ENCODE measurements at regions not wholly inside any gene's neighbourhood (a gene's known extent, or its start where the extent isn't known, plus 50 kb on each side); places are given as distances from the start of the nearest gene placed in this dataset.
A peak's percentile ranks its signal among the peaks of the same experiment; 100 is the strongest.

GRCh38 chr14:26888592-26888991, 290.8 kb upstream of the NOVA1 start:
- no peak for TF ChIP-seq POLR2A (IDR thresholded peaks at IDR 0.05; ENCODE audit: low read length)
- TF ChIP-seq GATA1 (IDR thresholded peaks at IDR 0.05; ENCODE audit: low read depth, low read length), result no peak

DNA sequence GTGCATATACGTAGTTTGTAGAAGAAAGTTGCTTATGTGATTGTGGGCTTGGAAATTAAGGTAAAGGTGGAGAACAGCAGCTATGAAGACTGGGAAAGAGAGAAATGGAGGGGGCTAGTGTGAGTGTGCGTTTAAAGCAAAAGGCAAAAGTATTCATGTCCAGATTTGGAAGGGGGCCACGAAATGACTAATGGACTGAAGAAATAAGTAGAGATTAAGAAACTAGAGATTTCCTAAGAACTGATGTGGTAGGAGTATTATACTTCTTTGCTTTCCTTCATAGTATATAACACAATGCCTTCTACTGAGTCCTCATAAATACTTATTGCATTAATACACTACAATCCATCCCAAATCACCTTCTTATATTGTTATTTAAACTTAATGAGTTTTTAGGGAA, 298.6 kb upstream of the NOVA1 start:
- no peak for DNase-seq

More at GRCh38 chr14:26888592-26888991, 290.8 kb upstream of the NOVA1 start:
- DNase-seq, result no peak

GRCh38 chr14:26897196-26897595, 299.4 kb upstream of the NOVA1 start:
- TF ChIP-seq GATA1 (IDR thresholded peaks at IDR 0.05; ENCODE audit: low read depth, low read length) (no peak), POLR2A (IDR thresholded peaks at IDR 0.05; ENCODE audit: low read length) (no peak)

More for the DNA sequence above, 298.6 kb upstream of the NOVA1 start:
- TF ChIP-seq GATA1 (IDR thresholded peaks at IDR 0.05; ENCODE audit: low read depth, low read length), result no peak
- no peak for TF ChIP-seq POLR2A (IDR thresholded peaks at IDR 0.05; ENCODE audit: low read length)

GRCh38 chr14:26905229-26905628, 307.4 kb upstream of the NOVA1 start:
- TF ChIP-seq GATA1 (IDR thresholded peaks at IDR 0.05; ENCODE audit: low read depth, low read length) (no peak), POLR2A (IDR thresholded peaks at IDR 0.05; ENCODE audit: low read length) (no peak)
- no peak for DNase-seq

More at GRCh38 chr14:26897196-26897595, 299.4 kb upstream of the NOVA1 start:
- DNase-seq, result no peak

DNA sequence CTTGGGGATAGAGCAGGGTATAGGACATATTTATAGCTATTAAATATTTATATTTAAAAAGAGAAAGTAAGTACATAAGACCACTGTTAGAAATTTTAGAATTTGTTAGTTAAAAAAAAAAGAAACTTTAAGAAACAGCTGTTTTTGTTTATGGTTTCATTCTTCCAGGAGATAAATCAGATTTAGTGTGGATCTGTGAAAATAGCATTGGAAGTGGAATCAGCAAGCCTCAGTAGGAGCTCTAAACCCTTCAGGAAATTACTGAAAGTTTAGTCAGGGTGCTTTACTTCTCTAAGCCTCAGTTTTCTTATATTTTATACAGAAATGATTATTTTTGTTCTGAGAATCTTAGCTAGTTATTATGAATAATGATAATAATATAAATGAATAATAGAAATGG, 316.0 kb upstream of the NOVA1 start:
- TF ChIP-seq GATA1 (IDR thresholded peaks at IDR 0.05; ENCODE audit: low read depth, low read length) (no peak), POLR2A (IDR thresholded peaks at IDR 0.05; ENCODE audit: low read length) (no peak)
- DNase-seq, result no peak

DNA sequence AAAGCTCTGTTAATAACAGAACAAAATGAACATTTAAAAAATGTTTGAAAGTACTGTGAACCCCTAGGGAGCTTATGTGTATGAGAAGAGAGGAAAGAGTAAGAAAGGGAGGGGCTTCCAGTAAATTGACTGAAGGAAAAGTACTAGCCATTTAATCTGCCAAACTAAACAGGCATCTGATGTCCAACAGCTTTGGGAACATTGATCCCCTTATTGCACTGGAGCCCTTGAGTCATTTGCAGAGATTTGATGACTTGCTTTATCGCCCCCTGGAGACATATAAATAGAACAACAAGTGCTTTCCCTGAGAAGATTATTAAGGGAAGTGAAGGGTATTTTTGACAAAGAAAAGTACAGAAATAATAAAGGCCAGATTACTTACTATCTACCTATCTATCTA, 319.3 kb upstream of the NOVA1 start:
- TF ChIP-seq GATA1 (IDR thresholded peaks at IDR 0.05; ENCODE audit: low read depth, low read length) (no peak), POLR2A (IDR thresholded peaks at IDR 0.05; ENCODE audit: low read length) (no peak)
- peak; percentile 1 to 5 for DNase-seq

- no peak for DNase-seq
These were observed 328.2 kb upstream of the NOVA1 start for GRCh38 chr14:26925876-26926584.

DNA sequence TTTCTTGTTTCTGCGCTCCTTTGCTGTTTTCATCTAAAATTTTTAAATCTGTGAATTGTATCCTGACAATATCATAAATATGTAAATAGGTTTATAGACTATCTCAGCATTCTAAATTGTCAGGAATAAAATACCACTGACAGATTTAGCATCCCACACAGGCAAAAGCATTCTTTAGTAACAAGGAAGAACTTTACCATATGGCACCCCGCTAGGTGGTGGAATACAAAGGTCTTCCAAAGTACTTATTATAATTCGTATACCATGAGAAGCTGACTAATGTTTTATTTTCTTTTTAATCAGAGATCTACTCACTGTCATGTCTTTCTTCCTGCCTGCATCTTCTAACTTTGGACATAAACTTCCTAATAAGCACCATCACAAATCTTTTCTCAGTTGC, 328.8 kb upstream of the NOVA1 start:
- TF ChIP-seq POLR2A (IDR thresholded peaks at IDR 0.05; ENCODE audit: low read length), result no peak
- no peak for DNase-seq

More at GRCh38 chr14:26925876-26926584, 328.2 kb upstream of the NOVA1 start:
- TF ChIP-seq GATA1 (IDR thresholded peaks at IDR 0.05; ENCODE audit: low read depth, low read length), result no peak
- no peak for TF ChIP-seq POLR2A (IDR thresholded peaks at IDR 0.05; ENCODE audit: low read length)

DNA sequence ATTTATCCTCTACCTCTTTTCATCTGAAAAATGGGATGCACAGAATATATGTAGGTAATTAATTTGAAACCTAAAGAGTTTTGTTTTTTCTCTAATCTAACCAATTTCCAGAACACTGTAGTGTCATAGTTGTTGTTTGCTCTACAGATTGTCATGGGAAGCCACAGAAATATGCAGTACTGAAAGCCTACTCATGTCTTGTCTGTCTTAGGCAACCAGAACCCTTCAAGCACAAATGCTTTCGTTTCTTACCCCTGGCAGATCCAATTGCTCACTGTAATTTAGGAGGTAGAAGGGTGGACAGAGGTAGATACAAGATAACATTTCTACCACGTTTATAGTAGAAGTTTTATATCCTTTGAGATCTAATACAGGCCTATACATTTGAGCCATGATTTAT, 330.2 kb upstream of the NOVA1 start:
- no peak for DNase-seq
- TF ChIP-seq POLR2A (IDR thresholded peaks at IDR 0.05; ENCODE audit: low read length), result no peak
- TF ChIP-seq GATA1 (IDR thresholded peaks at IDR 0.05; ENCODE audit: low read depth, low read length), result no peak

DNA sequence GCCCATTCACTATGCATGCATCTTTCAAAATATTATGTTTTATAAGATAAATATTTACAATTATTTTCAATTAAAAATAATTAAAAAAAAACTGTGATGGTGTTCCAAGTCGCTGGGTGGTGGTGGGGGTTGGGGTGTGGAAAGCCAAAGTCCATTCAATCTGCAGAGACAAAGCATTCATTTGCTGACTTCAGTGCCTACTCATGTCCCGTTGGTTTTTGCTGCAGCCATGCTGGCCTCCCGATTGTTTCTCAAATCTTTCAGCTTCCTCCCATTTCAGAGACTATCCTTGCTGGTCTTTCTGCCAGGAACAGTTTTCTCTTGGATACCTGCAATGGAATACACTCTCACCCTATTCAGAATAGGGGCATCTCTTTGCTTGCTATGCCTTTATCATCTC, 331.5 kb upstream of the NOVA1 start:
- TF ChIP-seq GATA1 (IDR thresholded peaks at IDR 0.05; ENCODE audit: low read depth, low read length), result no peak
- no peak for TF ChIP-seq POLR2A (IDR thresholded peaks at IDR 0.05; ENCODE audit: low read length)
- no peak for DNase-seq

DNA sequence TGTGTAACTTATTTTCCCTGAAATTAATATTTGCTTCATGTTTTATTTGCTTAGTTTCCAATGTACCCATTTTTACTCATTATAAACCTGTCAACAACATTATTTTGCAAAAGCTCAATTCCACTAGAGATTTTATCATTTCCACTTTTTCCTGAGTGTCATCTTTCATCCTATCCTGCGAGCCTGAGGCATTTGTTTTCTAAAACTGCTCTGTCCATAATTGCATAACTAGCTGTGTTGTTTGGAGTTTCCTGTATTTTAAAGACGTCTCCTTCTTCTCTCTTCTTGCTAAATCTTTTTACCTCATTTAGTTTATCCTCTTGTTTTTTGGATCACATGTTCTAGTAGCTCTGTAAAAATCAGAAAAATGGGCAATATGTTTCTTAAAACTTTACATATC, 332.7 kb upstream of the NOVA1 start:
- DNase-seq, result no peak
- TF ChIP-seq GATA1 (IDR thresholded peaks at IDR 0.05; ENCODE audit: low read depth, low read length) (no peak), POLR2A (IDR thresholded peaks at IDR 0.05; ENCODE audit: low read length) (no peak)

GRCh38 chr14:26932606-26933005, 334.8 kb upstream of the NOVA1 start:
- DNase-seq, result no peak
- TF ChIP-seq POLR2A (IDR thresholded peaks at IDR 0.05; ENCODE audit: low read length) (no peak), GATA1 (IDR thresholded peaks at IDR 0.05; ENCODE audit: low read depth, low read length) (no peak)

GRCh38 chr14:26933431-26933830, 335.6 kb upstream of the NOVA1 start:
- no peak for TF ChIP-seq POLR2A (IDR thresholded peaks at IDR 0.05; ENCODE audit: low read length)
- TF ChIP-seq GATA1 (IDR thresholded peaks at IDR 0.05; ENCODE audit: low read depth, low read length), result no peak

GRCh38 chr14:26934151-26934550, 336.3 kb upstream of the NOVA1 start:
- no peak for DNase-seq
- TF ChIP-seq POLR2A (IDR thresholded peaks at IDR 0.05; ENCODE audit: low read length), result no peak
- no peak for TF ChIP-seq GATA1 (IDR thresholded peaks at IDR 0.05; ENCODE audit: low read depth, low read length)

More at GRCh38 chr14:26933431-26933830, 335.6 kb upstream of the NOVA1 start:
- no peak for DNase-seq

DNA sequence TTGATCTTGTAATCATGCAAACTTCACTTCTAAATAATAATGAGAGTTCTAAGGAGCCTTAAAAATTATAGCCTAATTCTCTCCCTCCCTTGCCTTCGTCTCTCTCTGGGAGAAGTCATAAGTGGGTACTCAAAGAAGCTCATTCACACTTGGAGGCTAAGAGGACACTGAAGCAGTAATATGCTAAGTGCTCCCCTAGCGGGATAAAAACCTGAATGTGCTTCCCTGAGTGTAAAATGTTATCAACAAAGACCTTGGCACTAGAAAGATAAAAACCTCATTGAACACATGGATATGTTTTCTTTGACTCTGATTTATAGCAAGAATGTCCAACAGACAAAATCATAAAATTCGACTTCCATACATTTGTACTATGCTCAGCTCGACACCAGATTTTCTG, 337.9 kb upstream of the NOVA1 start:
- TF ChIP-seq GATA1 (IDR thresholded peaks at IDR 0.05; ENCODE audit: low read depth, low read length), result no peak
- TF ChIP-seq POLR2A (IDR thresholded peaks at IDR 0.05; ENCODE audit: low read length), result no peak
- no peak for DNase-seq
